ENCODE measurements at regions not wholly inside any gene's neighbourhood (a gene's known extent, or its start where the extent isn't known, plus 50 kb on each side); places are given as distances from the start of the nearest gene placed in this dataset.

- Histone ChIP-seq H3K27me3 (ENCODE audit: insufficient read depth, insufficient read length) (no peaks in the 10 kb centered on the region), H3K9me3 (ENCODE audit: insufficient read depth, low read length) (no peaks in the 10 kb centered on the region), H3K36me3 (ENCODE audit: insufficient read depth, insufficient read length, low read length) (no peaks in the 10 kb centered on the region), H3K4me1 (ENCODE audit: insufficient read depth, insufficient read length) (no peaks in the 10 kb centered on the region), H3K4me3 (ENCODE audit: insufficient read length, low read depth) (no peak overlapping the region), H3K9ac (ENCODE audit: insufficient read length, low read depth) (no peak overlapping the region)
- no peak for TF ChIP-seq ZNF274 (IDR thresholded peaks at IDR 0.05; ENCODE audit: low read depth, low read length)
- no peak for TF ChIP-seq SUZ12 (IDR thresholded peaks at IDR 0.05; ENCODE audit: extremely low read depth, insufficient read depth, insufficient read length)
- TF ChIP-seq YY1 (IDR thresholded peaks at IDR 0.05; ENCODE audit: insufficient read depth, insufficient read length), result no peak
- no peak for DNase-seq (ENCODE audit: low read depth, low spot score)
Measured at GRCh38 chr7:91518058-91518457, 253.8 kb downstream of the FZD1 start.

GRCh38 chr7:91519241-91520158 lies 255.3 kb downstream of the FZD1 start:
- no peaks in the 10 kb centered on the region for H3K4me1 ChIP-seq (ENCODE audit: insufficient read depth, insufficient read length)
- no peak for DNase-seq (ENCODE audit: low read depth, low spot score)
- H3K36me3 ChIP-seq (ENCODE audit: insufficient read depth, insufficient read length, low read length), result no peaks in the 10 kb centered on the region
- TF ChIP-seq YY1 (IDR thresholded peaks at IDR 0.05; ENCODE audit: insufficient read depth, insufficient read length) (no peak), ZNF274 (IDR thresholded peaks at IDR 0.05; ENCODE audit: low read depth, low read length) (no peak), SUZ12 (IDR thresholded peaks at IDR 0.05; ENCODE audit: extremely low read depth, insufficient read depth, insufficient read length) (no peak)
- H3K9ac ChIP-seq (ENCODE audit: insufficient read length, low read depth), result no peak overlapping the region
- H3K9me3 ChIP-seq (ENCODE audit: insufficient read depth, low read length), result no peaks in the 10 kb centered on the region
- no peak overlapping the region for H3K4me3 ChIP-seq (ENCODE audit: insufficient read length, low read depth)
- H3K27me3 ChIP-seq (ENCODE audit: insufficient read depth, insufficient read length), result no peaks in the 10 kb centered on the region

- Histone ChIP-seq H3K4me3 (ENCODE audit: insufficient read length, low read depth) (no peak overlapping the region), H3K27me3 (ENCODE audit: insufficient read depth, insufficient read length) (no peaks in the 10 kb centered on the region), H3K36me3 (ENCODE audit: insufficient read depth, insufficient read length, low read length) (no peaks in the 10 kb centered on the region), H3K9me3 (ENCODE audit: insufficient read depth, low read length) (no peaks in the 10 kb centered on the region), H3K4me1 (ENCODE audit: insufficient read depth, insufficient read length) (no peaks in the 10 kb centered on the region), H3K9ac (ENCODE audit: insufficient read length, low read depth) (no peak overlapping the region)
- DNase-seq (ENCODE audit: low read depth, low spot score), result no peak
- TF ChIP-seq ZNF274 (IDR thresholded peaks at IDR 0.05; ENCODE audit: low read depth, low read length), result no peak
- no peak for TF ChIP-seq YY1 (IDR thresholded peaks at IDR 0.05; ENCODE audit: insufficient read depth, insufficient read length)
- TF ChIP-seq SUZ12 (IDR thresholded peaks at IDR 0.05; ENCODE audit: extremely low read depth, insufficient read depth, insufficient read length), result no peak
Measured at GRCh38 chr7:91520645-91521044, 256.4 kb downstream of the FZD1 start.

- H3K9ac ChIP-seq (ENCODE audit: insufficient read length, low read depth), result no peak overlapping the region
- TF ChIP-seq SUZ12 (IDR thresholded peaks at IDR 0.05; ENCODE audit: extremely low read depth, insufficient read depth, insufficient read length) (no peak), YY1 (IDR thresholded peaks at IDR 0.05; ENCODE audit: insufficient read depth, insufficient read length) (no peak)
- no peaks in the 10 kb centered on the region for H3K36me3 ChIP-seq (ENCODE audit: insufficient read depth, insufficient read length, low read length)
- no peak for DNase-seq (ENCODE audit: low read depth, low spot score)
- no peak overlapping the region for H3K4me3 ChIP-seq (ENCODE audit: insufficient read length, low read depth)
- no peaks in the 10 kb centered on the region; the same call in 1 of the 2 replicates for H3K9me3 ChIP-seq (ENCODE audit: insufficient read depth, low read length)
- no peaks in the 10 kb centered on the region for H3K27me3 ChIP-seq (ENCODE audit: insufficient read depth, insufficient read length)
- H3K4me1 ChIP-seq (ENCODE audit: insufficient read depth, insufficient read length), result no peaks in the 10 kb centered on the region
Measured at GRCh38 chr7:91526404-91526803, 262.2 kb downstream of the FZD1 start.

GRCh38 chr7:91527460-91527859 lies 263.2 kb downstream of the FZD1 start:
- H3K36me3 ChIP-seq (ENCODE audit: insufficient read depth, insufficient read length, low read length), result no peaks in the 10 kb centered on the region

GRCh38 chr7:91533996-91534395 lies 269.8 kb downstream of the FZD1 start:
- TF ChIP-seq ZNF274 (IDR thresholded peaks at IDR 0.05; ENCODE audit: low read depth, low read length) (no peak), SUZ12 (IDR thresholded peaks at IDR 0.05; ENCODE audit: extremely low read depth, insufficient read depth, insufficient read length) (no peak), YY1 (IDR thresholded peaks at IDR 0.05; ENCODE audit: insufficient read depth, insufficient read length) (no peak)
- no peaks in the 10 kb centered on the region for H3K27me3 ChIP-seq (ENCODE audit: insufficient read depth, insufficient read length)

More at GRCh38 chr7:91527460-91527859, 263.2 kb downstream of the FZD1 start:
- Histone ChIP-seq H3K4me3 (ENCODE audit: insufficient read length, low read depth) (no peak overlapping the region), H3K9me3 (ENCODE audit: insufficient read depth, low read length) (no peaks in the 10 kb centered on the region; the same call in 1 of the 2 replicates), H3K4me1 (ENCODE audit: insufficient read depth, insufficient read length) (no peaks in the 10 kb centered on the region), H3K27me3 (ENCODE audit: insufficient read depth, insufficient read length) (no peaks in the 10 kb centered on the region), H3K9ac (ENCODE audit: insufficient read length, low read depth) (no peak overlapping the region)
- TF ChIP-seq SUZ12 (IDR thresholded peaks at IDR 0.05; ENCODE audit: extremely low read depth, insufficient read depth, insufficient read length), result no peak
- no peak for TF ChIP-seq YY1 (IDR thresholded peaks at IDR 0.05; ENCODE audit: insufficient read depth, insufficient read length)
- no peak for TF ChIP-seq ZNF274 (IDR thresholded peaks at IDR 0.05; ENCODE audit: low read depth, low read length)
- DNase-seq (ENCODE audit: low read depth, low spot score), result no peak

GRCh38 chr7:91537260-91538152 lies 273.3 kb downstream of the FZD1 start:
- DNase-seq (ENCODE audit: low read depth, low spot score), result no peak
- TF ChIP-seq SUZ12 (IDR thresholded peaks at IDR 0.05; ENCODE audit: extremely low read depth, insufficient read depth, insufficient read length), result no peak
- TF ChIP-seq YY1 (IDR thresholded peaks at IDR 0.05; ENCODE audit: insufficient read depth, insufficient read length), result no peak
- no peak for TF ChIP-seq ZNF274 (IDR thresholded peaks at IDR 0.05; ENCODE audit: low read depth, low read length)

More at GRCh38 chr7:91533996-91534395, 269.8 kb downstream of the FZD1 start:
- no peak overlapping the region for H3K9ac ChIP-seq (ENCODE audit: insufficient read length, low read depth)
- no peak overlapping the region for H3K4me3 ChIP-seq (ENCODE audit: insufficient read length, low read depth)
- H3K9me3 ChIP-seq (ENCODE audit: insufficient read depth, low read length), result no peaks in the 10 kb centered on the region
- no peak for DNase-seq (ENCODE audit: low read depth, low spot score)
- H3K36me3 ChIP-seq (ENCODE audit: insufficient read depth, insufficient read length, low read length), result no peaks in the 10 kb centered on the region
- H3K4me1 ChIP-seq (ENCODE audit: insufficient read depth, insufficient read length), result no peaks in the 10 kb centered on the region

More at GRCh38 chr7:91537260-91538152, 273.3 kb downstream of the FZD1 start:
- Histone ChIP-seq H3K9me3 (ENCODE audit: insufficient read depth, low read length) (no peaks in the 10 kb centered on the region), H3K4me3 (ENCODE audit: insufficient read length, low read depth) (no peak overlapping the region), H3K9ac (ENCODE audit: insufficient read length, low read depth) (no peak overlapping the region), H3K36me3 (ENCODE audit: insufficient read depth, insufficient read length, low read length) (no peaks in the 10 kb centered on the region), H3K4me1 (ENCODE audit: insufficient read depth, insufficient read length) (no peaks in the 10 kb centered on the region), H3K27me3 (ENCODE audit: insufficient read depth, insufficient read length) (no peaks in the 10 kb centered on the region)
